IMR-90 (cell line): ENCODE measurements at regions not wholly inside any gene's neighbourhood (a gene's known extent, or its start where the extent isn't known, plus 50 kb on each side); places are given as distances from the start of the nearest gene placed in this dataset.

Experiments used
- ATAC-seq: fragments of 200-7000 bp; cut with Tn5 transposase; 2 replicates; pipeline ENCODE4 v1.9.1; 2020; ENCODE audit warnings: low read depth, mild to moderate bottlenecking, moderate library complexity
- BruUV-seq: library from RNA; stranded (reverse); fragments of 400-500 nt; replicated peaks from 2 replicates; lab custom pipeline; 2021; lab: Mats Ljungman, UMichigan
- CTCF ChIA-PET: fragments of 300-600 bp; formaldehyde crosslinking; extraction: SDS; loops from one replicate; lab custom pipeline; 2021; ENCODE audit warnings: antibody characterized with exemption; lab: Yijun Ruan, JAX
- POLR2A ChIA-PET: fragments of 300-600 bp; sonication (Branson Sonifier 250); formaldehyde crosslinking; loops from one replicate; lab custom pipeline; 2022; ENCODE audit warnings: antibody characterized with exemption; ENCODE audit not compliant: unreplicated experiment; lab: Charles Lee
- DNase-seq: peaks from one replicate; pipeline ENCODE4 v3.0.0; 2013
- H2AFZ ChIP-seq: replicated peaks from 2 replicates; pipeline ENCODE3; 2013; ENCODE audit warnings: low read length, mild to moderate bottlenecking; ENCODE audit not compliant: poor library complexity
- H2AK5ac ChIP-seq: 2 replicates; pipeline ENCODE4 v1.6.1; 2013; ENCODE audit warnings: low read depth, low read length, inconsistent platforms
- H2AK9ac ChIP-seq: replicated peaks from 2 replicates; pipeline ENCODE3; 2013; ENCODE audit warnings: mild to moderate bottlenecking, low read depth, low read length, moderate library complexity; ENCODE audit not compliant: poor library complexity
- H2BK120ac ChIP-seq: 2 replicates; pipeline ENCODE4 v1.6.1; 2013; ENCODE audit warnings: low read depth, low read length, inconsistent platforms
- H2BK15ac ChIP-seq: 3 replicates; pipeline ENCODE4 v1.6.1; 2013; ENCODE audit warnings: low read depth, low read length, inconsistent platforms
- H2BK20ac ChIP-seq: 2 replicates; pipeline ENCODE4 v1.6.1; 2013; ENCODE audit warnings: low read depth, mild to moderate bottlenecking, inconsistent platforms, low read length, moderate library complexity
- H2BK5ac ChIP-seq: 2 replicates; pipeline ENCODE4 v1.6.1; 2013; ENCODE audit warnings: mild to moderate bottlenecking, low read depth, low read length, inconsistent platforms; ENCODE audit not compliant: poor library complexity, severe bottlenecking
- H3K14ac ChIP-seq: replicated peaks from 2 replicates; pipeline ENCODE4 v1.6.1; 2013; ENCODE audit warnings: low read depth, low read length, inconsistent platforms
- H3K18ac ChIP-seq: 2 replicates; pipeline ENCODE4 v1.6.1; 2013; ENCODE audit warnings: low read depth, low read length, control low read depth
- H3K23ac ChIP-seq: 2 replicates; pipeline ENCODE4 v1.6.1; 2013; ENCODE audit warnings: low read depth, low read length, inconsistent platforms
- H3K27ac ChIP-seq: 2 replicates; pipeline ENCODE4 v1.5.1; 2013; ENCODE audit warnings: mild to moderate bottlenecking, control low read depth, low read length; ENCODE audit not compliant: insufficient read depth
- H3K27me3 ChIP-seq: 2 replicates; pipeline ENCODE4 v1.6.1; 2013; ENCODE audit warnings: low read length; ENCODE audit not compliant: control insufficient read depth, insufficient read depth
- H3K36me3 ChIP-seq: 2 replicates; pipeline ENCODE4 v1.6.1; 2013; ENCODE audit warnings: low read length, mixed read lengths; ENCODE audit not compliant: control insufficient read depth, insufficient read depth
- H3K4ac ChIP-seq: 2 replicates; pipeline ENCODE4 v1.6.1; 2013; ENCODE audit warnings: low read depth, low read length, inconsistent platforms
- H3K4me1 ChIP-seq: 2 replicates; pipeline ENCODE4 v1.6.1; 2013; ENCODE audit warnings: low read length, mixed read lengths; ENCODE audit not compliant: control insufficient read depth, insufficient read depth
- H3K4me2 ChIP-seq: 2 replicates; pipeline ENCODE4 v1.6.1; 2013; ENCODE audit warnings: low read depth, mild to moderate bottlenecking, control low read depth, low read length, moderate library complexity
- H3K4me3 ChIP-seq: 2 replicates; pipeline ENCODE4 v1.5.1; 2013; ENCODE audit warnings: low read depth, mild to moderate bottlenecking, control low read depth, low read length, moderate library complexity; ENCODE audit not compliant: insufficient read depth
- H3K56ac ChIP-seq: 2 replicates; pipeline ENCODE4 v1.6.1; 2013; ENCODE audit warnings: low read length, inconsistent platforms; ENCODE audit not compliant: insufficient read depth; ENCODE audit errors: extremely low read depth
- H3K79me1 ChIP-seq, 2 experiments: 2 replicates each; pipeline ENCODE4 v1.6.1; 2013; ENCODE audit warnings: low read length in 2 of 2, inconsistent platforms in 1 of 2, low read depth in 1 of 2
- H3K9ac ChIP-seq: 2 replicates; pipeline ENCODE4 v1.6.1; 2013; ENCODE audit warnings: low read depth, low read length, control low read depth
- H3K9me1 ChIP-seq: 2 replicates; pipeline ENCODE4 v1.6.1; 2013; ENCODE audit warnings: low read length, inconsistent platforms; ENCODE audit not compliant: insufficient read depth
- H3K9me3 ChIP-seq: 2 replicates; pipeline ENCODE4 v1.6.1; 2013; ENCODE audit warnings: low read length; ENCODE audit not compliant: control insufficient read depth, insufficient read depth
- H4K20me1 ChIP-seq: 2 replicates; pipeline ENCODE4 v1.6.1; 2013; ENCODE audit warnings: low read length, inconsistent platforms; ENCODE audit not compliant: insufficient read depth
- H4K5ac ChIP-seq: 2 replicates; pipeline ENCODE4 v1.6.1; 2013; ENCODE audit warnings: mild to moderate bottlenecking, low read depth, low read length, control low read depth
- H4K8ac ChIP-seq, 2 experiments: 2 replicates each; pipeline ENCODE4 v1.6.1; 2013; ENCODE audit warnings: low read depth in 2 of 2, low read length in 2 of 2, control low read depth in 1 of 2, inconsistent platforms in 1 of 2
- H4K91ac ChIP-seq: 2 replicates; pipeline ENCODE4 v1.6.1; 2013; ENCODE audit warnings: low read depth, low read length, inconsistent platforms; ENCODE audit not compliant: insufficient read depth
- BHLHE40 ChIP-seq: fragments of 150-350 bp; IDR thresholded peaks from 2 replicates; pipeline ENCODE4 v1.6.1; 2016; ENCODE audit warnings: mild to moderate bottlenecking, low read depth, low read length
- CEBPB ChIP-seq: IDR thresholded peaks from 2 replicates; pipeline ENCODE4 v1.6.1; 2012; ENCODE audit warnings: low read depth, low read length, improper control_type of control experiment
- CHD1 ChIP-seq: IDR thresholded peaks from 2 replicates; pipeline ENCODE4 v1.6.1; 2012; ENCODE audit warnings: low read depth, low read length, improper control_type of control experiment
- MAZ ChIP-seq: IDR thresholded peaks from 2 replicates; pipeline ENCODE4 v1.6.1; 2012; ENCODE audit warnings: low read depth, mild to moderate bottlenecking, low read length, improper control_type of control experiment, moderate library complexity, borderline replicate concordance
- NFE2L2 ChIP-seq: fragments of 150-350 bp; IDR thresholded peaks from 2 replicates; pipeline ENCODE4 v1.6.1; 2016; ENCODE audit warnings: low read depth, mild to moderate bottlenecking, low read length
- RCOR1 ChIP-seq: IDR thresholded peaks from 2 replicates; pipeline ENCODE4 v1.6.1; 2012; ENCODE audit warnings: mild to moderate bottlenecking, low read length, improper control_type of control experiment; ENCODE audit not compliant: insufficient replicate concordance
- dilution Hi-C: fragments of 300-500 bp; cut with HindIII; formaldehyde crosslinking; loops from one replicate; pipeline ENCODE4 v1.14.3; 2018; ENCODE audit warnings: low sequenced_read_pairs; ENCODE audit not compliant: unreplicated experiment
- in situ Hi-C: fragments of 300-500 bp; cut with MboI; formaldehyde crosslinking; loops from 3 replicates; pipeline ENCODE4 v1.14.3; 2019; ENCODE audit warnings: low sequenced_read_pairs, inconsistent platforms, mixed read lengths
- intact Hi-C: fragments of 100-400 bp; cut with micrococcal nuclease; formaldehyde crosslinking; loops from 2 replicates; pipeline ENCODE4 v1.10.0; 2022
- TF ChIP-seq, protein P1 (sequence below): fragments of 150-350 bp; IDR thresholded peaks from 2 replicates; pipeline ENCODE4 v1.6.1; 2017; ENCODE audit warnings: mild to moderate bottlenecking, antibody characterized with exemption, low read length, low read depth
- TF ChIP-seq, protein P2 (sequence below): fragments of 150-350 bp; IDR thresholded peaks from 2 replicates; pipeline ENCODE4 v1.6.1; 2016; ENCODE audit warnings: low read depth, mild to moderate bottlenecking, low read length, moderate library complexity, borderline replicate concordance

DNA sequence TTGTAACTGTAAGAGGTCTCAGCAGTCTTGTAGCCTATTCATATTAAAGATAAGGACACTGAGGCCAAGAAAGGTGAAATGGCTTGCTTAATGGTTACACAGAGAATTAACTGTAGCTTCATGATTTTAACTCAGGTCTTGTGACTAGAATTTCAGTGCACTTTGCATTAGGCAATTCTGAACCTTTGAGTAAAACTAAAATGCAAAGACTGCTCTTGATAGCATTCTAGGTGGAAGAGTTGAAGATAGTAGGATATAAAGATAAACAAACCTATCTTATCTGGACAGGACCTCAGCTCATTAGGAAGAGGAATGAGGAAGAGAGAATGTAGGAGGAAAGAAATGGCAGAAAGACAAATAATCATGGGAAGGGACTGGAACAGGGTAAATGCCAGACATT lies 68.6 kb upstream of the RGL1 start:
- TF ChIP-seq MAZ (no peak), BHLHE40 (no peak), RCOR1 (no peak), NFE2L2 (no peak), CHD1 (no peak), CEBPB (no peak)
- TF ChIP-seq, protein P1, sequence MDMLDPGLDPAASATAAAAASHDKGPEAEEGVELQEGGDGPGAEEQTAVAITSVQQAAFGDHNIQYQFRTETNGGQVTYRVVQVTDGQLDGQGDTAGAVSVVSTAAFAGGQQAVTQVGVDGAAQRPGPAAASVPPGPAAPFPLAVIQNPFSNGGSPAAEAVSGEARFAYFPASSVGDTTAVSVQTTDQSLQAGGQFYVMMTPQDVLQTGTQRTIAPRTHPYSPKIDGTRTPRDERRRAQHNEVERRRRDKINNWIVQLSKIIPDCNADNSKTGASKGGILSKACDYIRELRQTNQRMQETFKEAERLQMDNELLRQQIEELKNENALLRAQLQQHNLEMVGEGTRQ, result no peak
- TF ChIP-seq, protein P2, sequence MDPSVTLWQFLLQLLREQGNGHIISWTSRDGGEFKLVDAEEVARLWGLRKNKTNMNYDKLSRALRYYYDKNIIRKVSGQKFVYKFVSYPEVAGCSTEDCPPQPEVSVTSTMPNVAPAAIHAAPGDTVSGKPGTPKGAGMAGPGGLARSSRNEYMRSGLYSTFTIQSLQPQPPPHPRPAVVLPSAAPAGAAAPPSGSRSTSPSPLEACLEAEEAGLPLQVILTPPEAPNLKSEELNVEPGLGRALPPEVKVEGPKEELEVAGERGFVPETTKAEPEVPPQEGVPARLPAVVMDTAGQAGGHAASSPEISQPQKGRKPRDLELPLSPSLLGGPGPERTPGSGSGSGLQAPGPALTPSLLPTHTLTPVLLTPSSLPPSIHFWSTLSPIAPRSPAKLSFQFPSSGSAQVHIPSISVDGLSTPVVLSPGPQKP, result no peak
- no peak for DNase-seq
- Histone ChIP-seq H3K18ac (no peak overlapping the region), H3K23ac (no peak overlapping the region), H2AK9ac (no peak overlapping the region), H3K9ac (no peak overlapping the region), H3K4me3 (no peak overlapping the region), H2BK20ac (no peak overlapping the region), H3K4ac (no peak overlapping the region), H3K27me3 (no peaks in the 10 kb centered on the region), H3K9me3 (no peaks in the 10 kb centered on the region), H2AFZ (no peak overlapping the region), H2BK120ac (no peak overlapping the region), H2BK15ac (no peak overlapping the region), H4K8ac (no peak overlapping the region), H2BK5ac (no peak overlapping the region), H4K5ac (no peak overlapping the region), H3K4me2 (no peak overlapping the region), H3K4me1 (peaks cover 14% of the 10 kb centered on the region), H3K36me3 (no peaks in the 10 kb centered on the region), H3K27ac (no peak overlapping the region), H3K79me1 (peaks cover 0 to 4% of the 10 kb centered on the region in 2 experiments; a peak in 1 of 4 replicates), H2AK5ac (no peak overlapping the region), H3K56ac (no peak overlapping the region), H3K9me1 (peaks cover 7% of the 10 kb centered on the region), H3K14ac (no peak overlapping the region), H4K91ac (no peak overlapping the region), H4K20me1 (no peaks in the 10 kb centered on the region)
- dilution Hi-C loops (no loop called here), in situ Hi-C loops (no loop called here), intact Hi-C loops (no loop called here)
- POLR2A ChIA-PET, result no interaction called here
- no TSS peak for BruUV-seq
- ATAC-seq, result no peak
- CTCF ChIA-PET, result no interaction called here
